Embryonic facial prominence (tissue), 1 donor: ENCODE measurements at regions not wholly inside any gene's neighbourhood (a gene's known extent, or its start where the extent isn't known, plus 50 kb on each side); places are given as distances from the start of the nearest gene placed in this dataset.
"Not testable (repeated sequence)": the region's sequence is repeated elsewhere in the genome, so short reads cannot be mapped to it uniquely, and the experiment has no call there.

Experiments
- DNase-seq: peaks from one replicate; pipeline ENCODE4 v3.0.0-alpha.2; 2016; ENCODE audit errors: extremely low spot score

- no peak for DNase-seq
Observed at GRCh38 chr3:36075491-36075890, 304.8 kb upstream of the STAC start.

- no peak for DNase-seq
Observed at GRCh38 chr3:36077320-36077719, 303.0 kb upstream of the STAC start.

GRCh38 chr3:36082958-36083357 is 297.3 kb upstream of the STAC start:
- not testable (repeated sequence) for DNase-seq

- DNase-seq = no peak
Observed at GRCh38 chr3:36095238-36095637, 285.1 kb upstream of the STAC start.

- no peak for DNase-seq
Observed at GRCh38 chr3:36097209-36097608, 283.1 kb upstream of the STAC start.

- DNase-seq = no peak
Observed at GRCh38 chr3:36114353-36114752, 266.0 kb upstream of the STAC start.

GRCh38 chr3:36124118-36124796 is 256.0 kb upstream of the STAC start:
- no peak for DNase-seq

GRCh38 chr3:36132214-36132613 is 248.1 kb upstream of the STAC start:
- no peak for DNase-seq

- DNase-seq = no peak
Observed at GRCh38 chr3:36135863-36136262, 244.4 kb upstream of the STAC start.

- DNase-seq = no peak
Observed at GRCh38 chr3:36142746-36143145, 237.6 kb upstream of the STAC start.

GRCh38 chr3:36146404-36146803 is 233.9 kb upstream of the STAC start:
- DNase-seq = no peak

GRCh38 chr3:36147934-36148558 is 232.3 kb upstream of the STAC start:
- no peak for DNase-seq

GRCh38 chr3:36149447-36149865 is 230.8 kb upstream of the STAC start:
- no peak for DNase-seq

- DNase-seq = no peak
Observed at GRCh38 chr3:36155515-36155914, 224.8 kb upstream of the STAC start.

- no peak for DNase-seq
Observed at GRCh38 chr3:36164400-36164799, 215.9 kb upstream of the STAC start.

- DNase-seq = no peak
Observed at GRCh38 chr3:36165509-36166290, 214.6 kb upstream of the STAC start.

- no peak for DNase-seq
Observed at GRCh38 chr3:36166477-36166876, 213.8 kb upstream of the STAC start.

- DNase-seq = no peak
Observed at GRCh38 chr3:36172699-36173098, 207.6 kb upstream of the STAC start.

GRCh38 chr3:36175113-36175812 is 205.0 kb upstream of the STAC start:
- no peak for DNase-seq

GRCh38 chr3:36175916-36176461 is 204.3 kb upstream of the STAC start:
- DNase-seq = no peak

- no peak for DNase-seq
Observed at GRCh38 chr3:36178018-36178417, 202.3 kb upstream of the STAC start.

GRCh38 chr3:36182024-36182423 is 198.3 kb upstream of the STAC start:
- no peak for DNase-seq
